SH-SY5Y (cell line): ENCODE measurements at regions not wholly inside any gene's neighbourhood (a gene's known extent, or its start where the extent isn't known, plus 50 kb on each side); places are given as distances from the start of the nearest gene placed in this dataset.

Source experiments
- GATA2 ChIP-seq: IDR thresholded peaks from 2 replicates; pipeline ENCODE4 v1.6.1; 2011; ENCODE audit warnings: mild to moderate bottlenecking, low read depth, low read length
- GATA3 ChIP-seq: IDR thresholded peaks from 2 replicates; pipeline ENCODE4 v1.6.1; 2011; ENCODE audit warnings: low read depth, mild to moderate bottlenecking, low read length, moderate library complexity

GRCh38 chr9:38183994-38184568 lies 115.1 kb upstream of the SHB start:
- TF ChIP-seq GATA2: no peak
- no peak for TF ChIP-seq GATA3
